Chondrocyte (in vitro differentiated cells): ENCODE measurements at regions not wholly inside any gene's neighbourhood (a gene's known extent, or its start where the extent isn't known, plus 50 kb on each side); places are given as distances from the start of the nearest gene placed in this dataset.

Experiments used
- DNase-seq: peaks from one replicate; pipeline ENCODE4 v3.0.0; 2021; ENCODE audit warnings: mixed read lengths, low spot score
- H3K27ac Mint-ChIP-seq: one replicate; pipeline ENCODE4 v1.8.0; 2021; ENCODE audit warnings: mild to moderate bottlenecking, moderate library complexity, mixed read lengths; ENCODE audit not compliant: unreplicated experiment
- H3K27me3 Mint-ChIP-seq: 2 replicates; pipeline ENCODE4 v1.8.0; 2021; ENCODE audit warnings: low read depth, mixed read lengths
- H3K36me3 Mint-ChIP-seq: 2 replicates; pipeline ENCODE4 v1.8.0; 2021; ENCODE audit warnings: low read depth, mixed read lengths
- H3K4me1 Mint-ChIP-seq: 2 replicates; pipeline ENCODE4 v1.8.0; 2021; ENCODE audit warnings: low read depth, mild to moderate bottlenecking, mixed read lengths
- H3K4me3 Mint-ChIP-seq: one replicate; pipeline ENCODE4 v1.8.0; 2021; ENCODE audit warnings: mild to moderate bottlenecking, moderate library complexity, mixed read lengths; ENCODE audit not compliant: unreplicated experiment
- H3K9me3 Mint-ChIP-seq: 2 replicates; pipeline ENCODE4 v1.8.0; 2021; ENCODE audit warnings: low read depth, mixed read lengths
- CTCF ChIP-seq: fragments of 200-600 bp; sonication (generic); IDR thresholded peaks from 2 replicates; pipeline ENCODE4 v1.5.0; 2021; ENCODE audit warnings: antibody characterized with exemption, mild to moderate bottlenecking, moderate library complexity

GRCh38 chr4:125750828-125751466, 436.2 kb downstream of the FAT4 start:
- peak; percentile 79 for TF ChIP-seq CTCF
- Mint-ChIP-seq H3K4me1 (no peaks in the 10 kb centered on the region), H3K27ac (no peak overlapping the region), H3K27me3 (peaks cover 2% of the 10 kb centered on the region), H3K9me3 (peaks cover 3% of the 10 kb centered on the region), H3K36me3 (no peaks in the 10 kb centered on the region), H3K4me3 (no peak overlapping the region)
- DNase-seq = no peak

- TF ChIP-seq CTCF = no peak
- H3K27ac Mint-ChIP-seq = no peak overlapping the region
- H3K4me1 Mint-ChIP-seq = no peaks in the 10 kb centered on the region
- no peak overlapping the region for H3K4me3 Mint-ChIP-seq
- H3K36me3 Mint-ChIP-seq = no peaks in the 10 kb centered on the region
- DNase-seq = no peak
- peaks cover 2% of the 10 kb centered on the region for H3K27me3 Mint-ChIP-seq
- H3K9me3 Mint-ChIP-seq = no peaks in the 10 kb centered on the region
Observed at GRCh38 chr4:125758438-125758837, 443.7 kb downstream of the FAT4 start.

- no peaks in the 10 kb centered on the region for H3K9me3 Mint-ChIP-seq
- no peak overlapping the region for H3K4me3 Mint-ChIP-seq
- no peak for TF ChIP-seq CTCF
- H3K4me1 Mint-ChIP-seq = no peaks in the 10 kb centered on the region
- H3K27me3 Mint-ChIP-seq = peaks cover 2% of the 10 kb centered on the region
- H3K27ac Mint-ChIP-seq = no peak overlapping the region
- no peaks in the 10 kb centered on the region for H3K36me3 Mint-ChIP-seq
- DNase-seq = no peak
Observed at GRCh38 chr4:125760201-125760819, 445.6 kb downstream of the FAT4 start.

- peaks cover 2% of the 10 kb centered on the region for H3K27me3 Mint-ChIP-seq
- no peaks in the 10 kb centered on the region for H3K4me1 Mint-ChIP-seq
- H3K4me3 Mint-ChIP-seq = no peak overlapping the region
- H3K9me3 Mint-ChIP-seq = no peaks in the 10 kb centered on the region
- no peak overlapping the region for H3K27ac Mint-ChIP-seq
- no peaks in the 10 kb centered on the region for H3K36me3 Mint-ChIP-seq
- no peak for DNase-seq
- TF ChIP-seq CTCF = no peak
Observed at GRCh38 chr4:125760956-125761355, 446.2 kb downstream of the FAT4 start.

- H3K4me1 Mint-ChIP-seq = no peaks in the 10 kb centered on the region
- TF ChIP-seq CTCF = peak; percentile 67
- H3K9me3 Mint-ChIP-seq = no peaks in the 10 kb centered on the region
- peaks cover 2% of the 10 kb centered on the region for H3K27me3 Mint-ChIP-seq
- H3K4me3 Mint-ChIP-seq = no peak overlapping the region
- H3K27ac Mint-ChIP-seq = no peak overlapping the region
- H3K36me3 Mint-ChIP-seq = no peaks in the 10 kb centered on the region
- no peak for DNase-seq
Observed at GRCh38 chr4:125762537-125762936, 447.8 kb downstream of the FAT4 start.
